ENCODE measurements at regions not wholly inside any gene's neighbourhood (a gene's known extent, or its start where the extent isn't known, plus 50 kb on each side); places are given as distances from the start of the nearest gene placed in this dataset.

- ChIA-PET POLR2A (ENCODE audit: unreplicated experiment) (no interaction called here), CTCF (interaction anchor here (1.0 kb wide), 1 partner anchor 76 kb away, joined by 3 read pairs; no protein-coding TSS in a partner anchor)
- Histone ChIP-seq H3K27ac (ENCODE audit: insufficient read depth, low read length) (no peak overlapping the region), H3K23ac (ENCODE audit: low read depth, low read length) (no peak overlapping the region), H2AK5ac (ENCODE audit: low read depth, low read length) (no peak overlapping the region), H4K8ac (ENCODE audit: low read depth in 2 of 2, low read length in 2 of 2) (no peak overlapping the region), H3K14ac (replicated peaks; ENCODE audit: low read depth, low read length) (no peak overlapping the region), H2BK5ac (ENCODE audit: low read depth, low read length, poor library complexity, severe bottlenecking) (no peak overlapping the region), H4K20me1 (ENCODE audit: insufficient read depth, low read length) (no peaks in the 10 kb centered on the region), H2BK15ac (ENCODE audit: low read depth, low read length) (no peak overlapping the region), H4K5ac (ENCODE audit: low read depth, low read length) (no peak overlapping the region), H3K4me1 (ENCODE audit: control insufficient read depth, insufficient read depth, low read length) (no peaks in the 10 kb centered on the region), H2BK120ac (ENCODE audit: low read depth, low read length) (no peak overlapping the region), H3K4me3 (ENCODE audit: insufficient read depth, low read depth, low read length) (no peak overlapping the region), H3K18ac (ENCODE audit: low read depth, low read length) (no peak overlapping the region), H2BK20ac (ENCODE audit: low read depth, low read length) (no peak overlapping the region), H3K9me1 (ENCODE audit: insufficient read depth, low read length) (no peaks in the 10 kb centered on the region), H3K9me3 (ENCODE audit: control insufficient read depth, insufficient read depth, low read length) (peaks cover 15% of the 10 kb centered on the region), H2AK9ac (replicated peaks; ENCODE audit: low read depth, low read length, poor library complexity) (no peak overlapping the region), H3K36me3 (ENCODE audit: control insufficient read depth, insufficient read depth, low read length) (no peaks in the 10 kb centered on the region), H3K56ac (ENCODE audit: extremely low read depth, insufficient read depth, low read length) (no peak overlapping the region), H3K9ac (ENCODE audit: low read depth, low read length) (no peak overlapping the region), H4K91ac (ENCODE audit: insufficient read depth, low read depth, low read length) (no peak overlapping the region), H2AFZ (replicated peaks; ENCODE audit: low read length, poor library complexity) (no peak overlapping the region), H3K4me2 (ENCODE audit: low read depth, low read length) (no peak overlapping the region), H3K27me3 (ENCODE audit: control insufficient read depth, insufficient read depth, low read length) (no peaks in the 10 kb centered on the region), H3K79me1 (ENCODE audit: low read depth in 1 of 2, low read length in 2 of 2) (no peaks in the 10 kb centered on the region), H3K4ac (ENCODE audit: low read depth, low read length) (no peak overlapping the region)
- no TSS peak for BruUV-seq (replicated peaks)
- no peak for DNase-seq
- intact Hi-C loops (cut with micrococcal nuclease) (no loop called here), in situ Hi-C loops (cut with MboI; ENCODE audit: low sequenced_read_pairs) (no loop called here), dilution Hi-C loops (cut with HindIII; ENCODE audit: low sequenced_read_pairs, unreplicated experiment) (no loop called here)
- TF ChIP-seq, protein P1, sequence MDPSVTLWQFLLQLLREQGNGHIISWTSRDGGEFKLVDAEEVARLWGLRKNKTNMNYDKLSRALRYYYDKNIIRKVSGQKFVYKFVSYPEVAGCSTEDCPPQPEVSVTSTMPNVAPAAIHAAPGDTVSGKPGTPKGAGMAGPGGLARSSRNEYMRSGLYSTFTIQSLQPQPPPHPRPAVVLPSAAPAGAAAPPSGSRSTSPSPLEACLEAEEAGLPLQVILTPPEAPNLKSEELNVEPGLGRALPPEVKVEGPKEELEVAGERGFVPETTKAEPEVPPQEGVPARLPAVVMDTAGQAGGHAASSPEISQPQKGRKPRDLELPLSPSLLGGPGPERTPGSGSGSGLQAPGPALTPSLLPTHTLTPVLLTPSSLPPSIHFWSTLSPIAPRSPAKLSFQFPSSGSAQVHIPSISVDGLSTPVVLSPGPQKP (IDR thresholded peaks at IDR 0.05; ENCODE audit: borderline replicate concordance, low read depth, low read length): no peak
- TF ChIP-seq SMC3 (IDR thresholded peaks at IDR 0.05; ENCODE audit: low read depth, low read length) (no peak), CTCF (conservative IDR thresholded peaks at IDR 0.05; ENCODE audit: low read depth, low read length) (no peak), BHLHE40 (IDR thresholded peaks at IDR 0.05; ENCODE audit: low read depth, low read length) (no peak), FOS (IDR thresholded peaks at IDR 0.05; ENCODE audit: low read depth, low read length) (no peak), CEBPB (IDR thresholded peaks at IDR 0.05; ENCODE audit: low read depth, low read length) (no peak)
- no peak for ATAC-seq (ENCODE audit: low read depth)
- WGBS, 2 experiments (ENCODE audit: extremely low coverage in 2 of 2, insufficient read length in 1 of 2): 7% methylated on average over 3 of the region's 9 CpGs; no CpG with 5 or more reads in 1 of the 2 experiments
Observed at GRCh38 chr15:97072545-97072944, 742.0 kb downstream of the NR2F2 start.

Measured in IMR-90 (cell line).